HFFc6 (cell line): ENCODE measurements at regions not wholly inside any gene's neighbourhood (a gene's known extent, or its start where the extent isn't known, plus 50 kb on each side); places are given as distances from the start of the nearest gene placed in this dataset.

Source experiments
- DNase-seq: peaks from one replicate; pipeline ENCODE4 v3.0.0-alpha.2; 2018
- H3K27ac Mint-ChIP-seq: 2 replicates; pipeline ENCODE4 v1.8.0; 2020; ENCODE audit warnings: mild to moderate bottlenecking, mixed read lengths
- H3K27me3 Mint-ChIP-seq: 2 replicates; pipeline ENCODE4 v1.8.0; 2021; ENCODE audit warnings: mild to moderate bottlenecking, moderate library complexity, mixed read lengths; ENCODE audit not compliant: insufficient read depth
- H3K36me3 Mint-ChIP-seq: 2 replicates; pipeline ENCODE4 v1.8.0; 2021; ENCODE audit warnings: low read depth, mixed read lengths
- H3K4me1 Mint-ChIP-seq: 2 replicates; pipeline ENCODE4 v1.8.0; 2020; ENCODE audit warnings: low read depth, mixed read lengths
- H3K4me3 Mint-ChIP-seq: 2 replicates; pipeline ENCODE4 v1.8.0; 2020; ENCODE audit warnings: mild to moderate bottlenecking, moderate library complexity, mixed read lengths
- H3K9me3 Mint-ChIP-seq: 2 replicates; pipeline ENCODE4 v1.8.0; 2020; ENCODE audit warnings: mild to moderate bottlenecking, mixed read lengths
- TF ChIP-seq, protein P1 (sequence below): fragments of 200-600 bp; sonication (generic); IDR thresholded peaks from 2 replicates; pipeline ENCODE4 v1.5.0; 2021; ENCODE audit warnings: antibody characterized with exemption, mild to moderate bottlenecking

DNA sequence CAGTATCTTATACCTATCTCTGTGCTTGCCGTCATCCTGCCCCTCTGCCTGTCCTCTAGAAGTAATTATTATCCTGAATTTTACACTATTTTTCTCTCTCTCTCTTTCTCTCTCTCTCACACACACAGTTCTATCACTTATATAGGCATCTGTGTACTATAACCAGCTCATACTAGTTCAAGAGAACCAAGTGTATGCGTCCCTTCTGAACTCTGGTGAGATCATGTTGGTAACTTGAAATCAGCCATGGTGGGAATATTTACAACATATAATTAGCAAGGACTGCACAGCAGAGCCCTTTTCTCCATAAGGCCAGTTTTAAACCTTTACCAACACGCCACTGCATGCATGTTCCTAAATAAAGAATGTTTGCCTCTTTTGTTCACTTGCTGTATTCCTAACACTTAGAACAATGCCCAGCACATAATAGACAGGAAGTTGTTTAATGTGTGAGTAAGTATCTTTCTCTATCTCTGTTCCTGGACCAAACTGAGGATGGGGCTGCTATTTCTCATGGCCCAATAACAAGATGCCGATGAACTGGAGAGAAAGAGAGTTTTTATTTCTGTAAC is 51.1 kb upstream of the IL21 start:
- Mint-ChIP-seq H3K27me3 (peaks cover 3% of the 10 kb centered on the region; the same call in 1 of the 2 replicates), H3K27ac (no peak overlapping the region), H3K4me1 (peaks cover 56% of the 10 kb centered on the region), H3K36me3 (peaks cover 14% of the 10 kb centered on the region; the same call in 1 of the 2 replicates), H3K4me3 (no peak overlapping the region), H3K9me3 (no peaks in the 10 kb centered on the region)
- no peak for DNase-seq
- TF ChIP-seq, protein P1, sequence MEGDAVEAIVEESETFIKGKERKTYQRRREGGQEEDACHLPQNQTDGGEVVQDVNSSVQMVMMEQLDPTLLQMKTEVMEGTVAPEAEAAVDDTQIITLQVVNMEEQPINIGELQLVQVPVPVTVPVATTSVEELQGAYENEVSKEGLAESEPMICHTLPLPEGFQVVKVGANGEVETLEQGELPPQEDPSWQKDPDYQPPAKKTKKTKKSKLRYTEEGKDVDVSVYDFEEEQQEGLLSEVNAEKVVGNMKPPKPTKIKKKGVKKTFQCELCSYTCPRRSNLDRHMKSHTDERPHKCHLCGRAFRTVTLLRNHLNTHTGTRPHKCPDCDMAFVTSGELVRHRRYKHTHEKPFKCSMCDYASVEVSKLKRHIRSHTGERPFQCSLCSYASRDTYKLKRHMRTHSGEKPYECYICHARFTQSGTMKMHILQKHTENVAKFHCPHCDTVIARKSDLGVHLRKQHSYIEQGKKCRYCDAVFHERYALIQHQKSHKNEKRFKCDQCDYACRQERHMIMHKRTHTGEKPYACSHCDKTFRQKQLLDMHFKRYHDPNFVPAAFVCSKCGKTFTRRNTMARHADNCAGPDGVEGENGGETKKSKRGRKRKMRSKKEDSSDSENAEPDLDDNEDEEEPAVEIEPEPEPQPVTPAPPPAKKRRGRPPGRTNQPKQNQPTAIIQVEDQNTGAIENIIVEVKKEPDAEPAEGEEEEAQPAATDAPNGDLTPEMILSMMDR, result no peak

DNA sequence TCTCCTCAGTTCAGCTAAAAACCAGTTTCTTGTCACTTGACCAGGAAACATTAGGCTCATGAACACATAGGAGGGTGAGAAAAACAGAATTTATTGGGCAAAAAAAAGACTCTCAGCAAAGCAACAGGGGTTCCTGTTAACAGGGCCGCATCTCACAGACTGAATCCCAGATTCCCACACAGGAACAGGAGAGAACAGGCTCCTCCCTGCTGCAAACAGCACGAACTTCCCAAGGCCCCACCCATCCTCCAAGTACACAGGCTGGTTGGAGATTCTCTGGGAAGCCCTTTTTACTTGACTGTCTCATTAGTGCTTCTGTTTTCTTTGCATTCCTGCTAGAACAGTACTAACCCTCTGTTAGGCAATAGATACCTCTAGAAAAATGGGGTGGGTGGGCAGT is 52.4 kb upstream of the IL21 start:
- peaks cover 44% of the 10 kb centered on the region for H3K4me1 Mint-ChIP-seq
- H3K4me3 Mint-ChIP-seq, result no peak overlapping the region
- no peak overlapping the region for H3K27ac Mint-ChIP-seq
- H3K27me3 Mint-ChIP-seq, result peaks cover 3% of the 10 kb centered on the region
- peaks cover 14% of the 10 kb centered on the region; the same call in 1 of the 2 replicates for H3K36me3 Mint-ChIP-seq
- TF ChIP-seq, protein P1, result no peak
- no peaks in the 10 kb centered on the region for H3K9me3 Mint-ChIP-seq
- no peak for DNase-seq

DNA sequence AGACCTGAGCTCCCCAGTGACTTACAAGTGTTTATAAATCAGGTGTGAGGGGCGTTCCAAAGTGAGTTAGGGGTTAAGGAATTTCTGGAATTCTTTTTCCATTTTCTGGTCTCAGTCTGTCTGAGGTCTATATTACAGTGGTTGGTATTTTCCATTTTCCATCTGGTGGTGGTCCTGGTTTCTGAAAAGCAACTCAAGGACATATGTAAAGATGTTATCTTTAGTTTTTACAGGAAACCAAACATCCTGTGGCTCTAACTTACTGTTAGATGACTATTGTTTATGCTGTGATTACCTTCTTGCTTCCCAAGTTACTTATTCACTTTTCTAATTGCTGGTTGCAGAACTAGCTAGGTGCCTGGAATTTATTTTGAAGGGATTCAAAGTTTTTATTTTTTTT is 53.5 kb upstream of the IL21 start:
- H3K27ac Mint-ChIP-seq, result no peak overlapping the region
- TF ChIP-seq, protein P1, result no peak
- DNase-seq, result no peak
- H3K36me3 Mint-ChIP-seq, result peaks cover 14% of the 10 kb centered on the region; the same call in 1 of the 2 replicates
- H3K4me1 Mint-ChIP-seq, result peaks cover 33% of the 10 kb centered on the region
- H3K9me3 Mint-ChIP-seq, result no peaks in the 10 kb centered on the region
- H3K4me3 Mint-ChIP-seq, result no peak overlapping the region
- H3K27me3 Mint-ChIP-seq, result peaks cover 3% of the 10 kb centered on the region

GRCh38 chr4:122679317-122679716 is 53.2 kb upstream of the BBS12 start:
- Mint-ChIP-seq H3K36me3 (no peaks in the 10 kb centered on the region), H3K4me3 (no peak overlapping the region), H3K4me1 (peaks cover 8% of the 10 kb centered on the region), H3K27me3 (peaks cover 7% of the 10 kb centered on the region), H3K9me3 (peaks cover 18% of the 10 kb centered on the region), H3K27ac (no peak overlapping the region)
- no peak for DNase-seq
- TF ChIP-seq, protein P1, result no peak

DNA sequence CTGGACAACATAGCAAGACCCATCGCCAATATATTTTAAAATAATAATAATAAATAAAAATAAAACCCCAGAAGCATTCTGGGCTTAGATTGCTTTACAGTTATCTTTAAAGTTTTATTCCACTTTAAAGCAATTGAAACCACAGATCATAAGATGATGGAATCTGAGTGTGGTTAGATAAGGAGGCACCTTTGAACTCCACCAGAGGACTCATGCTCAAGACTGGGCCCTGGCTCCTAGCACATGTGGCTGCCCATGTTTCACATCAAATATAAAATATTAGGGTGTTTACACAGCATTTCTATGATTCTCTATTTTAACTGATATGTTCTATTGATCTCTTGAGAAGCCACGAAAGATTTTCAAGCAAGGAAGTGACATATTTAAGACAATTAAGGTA is 52.6 kb upstream of the BBS12 start:
- Mint-ChIP-seq H3K27me3 (peaks cover 12% of the 10 kb centered on the region), H3K4me1 (peaks cover 2% of the 10 kb centered on the region; the same call in 1 of the 2 replicates), H3K9me3 (peaks cover 18% of the 10 kb centered on the region), H3K4me3 (no peak overlapping the region), H3K27ac (no peak overlapping the region), H3K36me3 (no peaks in the 10 kb centered on the region)
- no peak for DNase-seq
- TF ChIP-seq, protein P1, result no peak

- Mint-ChIP-seq H3K9me3 (peaks cover 18% of the 10 kb centered on the region), H3K4me1 (no peaks in the 10 kb centered on the region; the same call in 1 of the 2 replicates), H3K27ac (no peak overlapping the region), H3K4me3 (no peak overlapping the region), H3K27me3 (peaks cover 12% of the 10 kb centered on the region), H3K36me3 (no peaks in the 10 kb centered on the region)
- TF ChIP-seq, protein P1, result no peak
- no peak for DNase-seq
Measured at GRCh38 chr4:122681568-122681967, 50.9 kb upstream of the BBS12 start.
